ENCODE measurements at regions not wholly inside any gene's neighbourhood (a gene's known extent, or its start where the extent isn't known, plus 50 kb on each side); places are given as distances from the start of the nearest gene placed in this dataset.

- TF ChIP-seq EZH2 (IDR thresholded peaks at IDR 0.05; ENCODE audit: borderline replicate concordance, low read depth, low read length, severe bottlenecking): no peak
- TF ChIP-seq MAX (IDR thresholded peaks at IDR 0.05; ENCODE audit: insufficient read depth, insufficient read length): no peak
- no peak for TF ChIP-seq CTCF (IDR thresholded peaks at IDR 0.05; ENCODE audit: extremely low read depth in 1 of 2, insufficient read depth in 1 of 2, low read depth in 1 of 2, low read length in 2 of 2)
- no peak for TF ChIP-seq FOS (IDR thresholded peaks at IDR 0.05; ENCODE audit: borderline replicate concordance, insufficient read depth, low read length)
- no peak for TF ChIP-seq POLR2AphosphoS5 (IDR thresholded peaks at IDR 0.05; ENCODE audit: insufficient read depth, low read depth, low read length)
- Histone ChIP-seq H3K4me1 (ENCODE audit: control insufficient read depth, extremely low read depth, insufficient read depth, low read length) (no peaks in the 10 kb centered on the region), H3K36me3 (ENCODE audit: control insufficient read depth in 2 of 2, extremely low read depth in 1 of 2, insufficient read depth in 2 of 2, low read length in 2 of 2) (no peaks in the 10 kb centered on the region), H2AFZ (ENCODE audit: low read depth, low read length) (no peak overlapping the region), H3K9ac (replicated peaks; ENCODE audit: extremely low read depth, insufficient read depth, low read length) (no peak overlapping the region), H3K27me3 (ENCODE audit: control insufficient read depth in 2 of 2, insufficient read depth in 2 of 2, low read length in 2 of 2) (peaks cover 0 to 3% of the 10 kb centered on the region in 2 experiments), H3K9me3 (replicated peaks; ENCODE audit: control insufficient read depth, insufficient read depth, low read length) (no peaks in the 10 kb centered on the region), H3K27ac (ENCODE audit: insufficient read depth, low read depth, low read length) (no peak overlapping the region), H3K4me3 (replicated peaks in 1 of 3; ENCODE audit: insufficient read depth in 1 of 3, low read depth in 1 of 3, low read length in 3 of 3) (no peak overlapping the region), H3K9me1 (replicated peaks; ENCODE audit: control insufficient read depth, extremely low read depth, insufficient read depth, low read length) (no peaks in the 10 kb centered on the region), H3K79me2 (ENCODE audit: control insufficient read depth, insufficient read depth, low read length) (no peaks in the 10 kb centered on the region), H4K20me1 (replicated peaks; ENCODE audit: control insufficient read depth, extremely low read depth, insufficient read depth, low read length) (no peaks in the 10 kb centered on the region), H3K4me2 (ENCODE audit: insufficient read depth, low read length) (no peak overlapping the region)
- intact Hi-C loops (cut with micrococcal nuclease): no loop called here
- FAIRE-seq (no peak), DNase-seq (ENCODE audit: low read depth, low spot score) (no peak)
- POLR2A ChIA-PET: no interaction called here
- no TSS peak for BruUV-seq (replicated peaks)
- CTCF ChIA-PET: no interaction called here
- dilution Hi-C loops (cut with MboI; ENCODE audit: extremely low pct_ligation_motif_present, low sequenced_read_pairs): no loop called here
Measured at GRCh38 chr10:62467527-62467926, 93.4 kb downstream of the ZNF365 start.

GRCh38 chr10:62471711-62472110 lies 97.5 kb downstream of the ZNF365 start:
- BruUV-seq (replicated peaks): no TSS peak
- dilution Hi-C loops (cut with MboI; ENCODE audit: extremely low pct_ligation_motif_present, low sequenced_read_pairs): no loop called here
- CTCF ChIA-PET: no interaction called here
- H3K4me3 ChIP-seq (replicated peaks in 1 of 3; ENCODE audit: insufficient read depth in 1 of 3, low read depth in 1 of 3, low read length in 3 of 3): no peak overlapping the region
- no peak overlapping the region for H3K4me2 ChIP-seq (ENCODE audit: insufficient read depth, low read length)
- H3K9me3 ChIP-seq (replicated peaks; ENCODE audit: control insufficient read depth, insufficient read depth, low read length): no peaks in the 10 kb centered on the region
- H3K36me3 ChIP-seq (ENCODE audit: control insufficient read depth in 2 of 2, extremely low read depth in 1 of 2, insufficient read depth in 2 of 2, low read length in 2 of 2): no peaks in the 10 kb centered on the region
- H3K9ac ChIP-seq (replicated peaks; ENCODE audit: extremely low read depth, insufficient read depth, low read length): no peak overlapping the region
- DNase-seq (ENCODE audit: low read depth, low spot score) (no peak), FAIRE-seq (no peak)
- no peaks in the 10 kb centered on the region for H3K9me1 ChIP-seq (replicated peaks; ENCODE audit: control insufficient read depth, extremely low read depth, insufficient read depth, low read length)
- no peak overlapping the region for H3K27ac ChIP-seq (ENCODE audit: insufficient read depth, low read depth, low read length)
- TF ChIP-seq JUN (IDR thresholded peaks at IDR 0.05; ENCODE audit: borderline replicate concordance, insufficient read depth, insufficient read length, low read depth) (no peak), POLR2AphosphoS5 (IDR thresholded peaks at IDR 0.05; ENCODE audit: insufficient read depth, low read depth, low read length) (no peak), MYC (IDR thresholded peaks at IDR 0.05; ENCODE audit: low read depth, low read length) (no peak), POLR2A (IDR thresholded peaks at IDR 0.05; ENCODE audit: low read depth, low read length) (no peak), FOS (IDR thresholded peaks at IDR 0.05; ENCODE audit: borderline replicate concordance, insufficient read depth, low read length) (no peak), GATA2 (IDR thresholded peaks at IDR 0.05; ENCODE audit: insufficient read depth, insufficient read length, low read depth, low read length) (no peak), CTCF (IDR thresholded peaks at IDR 0.05; ENCODE audit: extremely low read depth in 1 of 2, insufficient read depth in 1 of 2, low read depth in 1 of 2, low read length in 2 of 2) (no peak), MAX (IDR thresholded peaks at IDR 0.05; ENCODE audit: insufficient read depth, insufficient read length) (no peak), EZH2 (IDR thresholded peaks at IDR 0.05; ENCODE audit: borderline replicate concordance, low read depth, low read length, severe bottlenecking) (no peak)
- H4K20me1 ChIP-seq (replicated peaks; ENCODE audit: control insufficient read depth, extremely low read depth, insufficient read depth, low read length): no peaks in the 10 kb centered on the region
- POLR2A ChIA-PET: no interaction called here
- H2AFZ ChIP-seq (ENCODE audit: low read depth, low read length): no peak overlapping the region
- H3K27me3 ChIP-seq (ENCODE audit: control insufficient read depth in 2 of 2, insufficient read depth in 2 of 2, low read length in 2 of 2): peaks cover 0 to 3% of the 10 kb centered on the region in 2 experiments
- intact Hi-C loops (cut with micrococcal nuclease): no loop called here
- H3K4me1 ChIP-seq (ENCODE audit: control insufficient read depth, extremely low read depth, insufficient read depth, low read length): no peaks in the 10 kb centered on the region
- H3K79me2 ChIP-seq (ENCODE audit: control insufficient read depth, insufficient read depth, low read length): no peaks in the 10 kb centered on the region
